ENCODE measurements at regions not wholly inside any gene's neighbourhood (a gene's known extent, or its start where the extent isn't known, plus 50 kb on each side); places are given as distances from the start of the nearest gene placed in this dataset.

DNA sequence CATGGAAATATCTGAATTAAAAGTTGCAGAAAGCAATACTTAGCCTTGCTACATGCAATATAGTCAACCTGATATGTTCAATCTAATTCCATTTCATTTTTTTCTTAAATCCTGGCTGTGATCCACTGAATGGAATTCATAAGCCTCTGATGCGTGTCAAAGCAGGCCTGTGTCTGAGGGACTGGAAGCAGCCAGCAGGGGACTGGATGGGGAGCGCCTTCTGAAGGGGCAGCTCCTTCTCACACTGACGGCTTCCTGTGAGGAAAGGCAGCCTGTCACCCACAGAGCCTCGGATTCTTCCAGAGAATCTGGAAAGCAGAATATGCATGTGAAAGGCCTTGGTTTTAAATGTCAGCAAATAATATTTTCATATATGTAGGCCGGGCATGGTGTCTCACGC is 73.5 kb downstream of the KCNF1 start:
- FAIRE-seq, result no peak
- DNase-seq (ENCODE audit: low spot score), result no peak

DNA sequence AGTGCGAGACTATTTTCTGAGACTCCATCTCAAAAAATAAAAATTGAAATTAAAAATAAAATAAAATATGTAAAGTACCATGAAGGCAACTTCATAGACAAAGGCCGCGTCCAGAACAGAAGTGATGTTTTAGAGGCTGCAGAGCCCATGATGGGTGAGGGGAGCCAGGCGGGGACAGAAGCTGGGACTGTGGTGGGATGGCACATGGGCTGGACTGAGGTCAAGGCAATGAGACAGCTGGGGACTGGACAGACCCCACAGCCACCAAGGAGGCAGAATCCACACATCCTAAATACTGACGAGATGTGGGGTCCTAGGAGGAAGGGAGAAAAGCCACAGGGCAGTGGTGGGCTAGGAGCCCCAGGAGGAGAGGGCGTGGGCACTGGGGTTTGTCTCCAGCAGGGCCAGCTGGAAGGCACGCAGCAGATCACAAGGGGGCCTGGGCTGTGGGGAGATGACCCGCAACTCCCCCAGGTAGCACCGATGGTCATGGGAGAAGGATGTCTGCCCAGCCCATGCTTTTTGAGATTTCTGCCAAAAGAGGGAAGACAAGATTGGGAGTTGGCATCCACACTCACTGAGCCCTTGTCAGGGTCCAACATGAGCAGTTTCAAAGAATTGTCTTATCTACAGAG is 74.3 kb downstream of the KCNF1 start:
- FAIRE-seq (no peak), DNase-seq (ENCODE audit: low spot score) (no peak)

DNA sequence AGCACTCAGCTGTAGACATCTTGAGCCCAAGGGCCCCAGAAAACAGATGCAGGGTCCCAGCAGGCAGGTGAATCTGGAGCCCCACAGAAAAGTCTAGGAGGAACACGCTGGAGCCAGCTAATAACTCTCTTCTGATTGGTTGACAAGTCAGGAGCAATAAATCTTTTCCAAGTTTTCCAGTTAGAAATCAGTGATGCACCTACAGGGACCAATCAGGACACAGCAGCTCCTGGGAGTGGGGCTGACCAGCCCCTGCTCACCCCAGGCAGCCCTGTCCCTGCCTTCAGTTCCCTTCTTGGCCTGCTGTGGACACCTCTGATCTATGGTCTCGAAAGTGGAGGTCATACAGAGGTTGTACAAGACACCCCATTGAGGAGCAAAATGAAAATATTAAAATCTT is 75.7 kb downstream of the KCNF1 start:
- no peak for DNase-seq (ENCODE audit: low spot score)
- FAIRE-seq, result no peak

DNA sequence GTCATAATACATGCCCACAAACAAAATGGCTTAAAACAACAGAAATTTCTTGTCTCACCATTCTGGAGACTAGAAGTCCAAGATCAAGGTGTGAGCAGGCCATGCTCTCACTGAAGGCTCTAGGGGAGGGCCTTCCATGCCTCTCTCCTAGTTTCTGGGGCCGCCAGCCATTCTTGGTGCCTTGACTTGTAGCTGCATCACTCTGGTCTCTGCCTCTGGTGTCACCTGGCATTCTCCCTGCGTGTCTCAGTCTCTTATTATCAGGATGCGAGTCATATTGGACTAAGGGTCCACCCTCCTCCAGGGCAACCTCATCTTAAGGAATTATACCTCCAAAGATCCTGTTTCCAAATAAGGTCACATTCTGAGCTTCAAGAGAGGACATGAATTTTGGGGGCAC is 76.1 kb downstream of the KCNF1 start:
- no peak for DNase-seq (ENCODE audit: low spot score)
- no peak for FAIRE-seq

DNA sequence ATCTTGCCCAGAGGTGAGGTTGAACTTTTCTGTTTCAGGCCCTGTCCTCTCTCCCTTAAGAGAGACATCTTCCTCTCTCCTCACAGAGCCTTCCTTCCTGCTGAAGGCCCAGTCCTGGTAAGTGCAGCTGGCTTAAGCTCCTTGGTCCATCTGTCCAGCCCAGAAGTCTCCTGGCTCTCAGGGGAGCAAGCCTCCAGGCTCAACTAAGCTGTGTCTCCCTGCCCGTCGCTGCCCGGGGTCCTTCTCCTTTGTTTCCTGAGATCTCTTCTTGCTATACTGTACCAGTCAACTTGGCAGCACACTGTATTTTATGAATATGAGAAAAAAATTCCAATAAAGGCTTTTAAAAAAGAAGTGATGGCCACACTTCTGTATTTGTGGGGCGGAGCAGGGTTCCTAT is 77.4 kb downstream of the KCNF1 start:
- DNase-seq (ENCODE audit: low spot score), result no peak
- FAIRE-seq, result no peak

DNA sequence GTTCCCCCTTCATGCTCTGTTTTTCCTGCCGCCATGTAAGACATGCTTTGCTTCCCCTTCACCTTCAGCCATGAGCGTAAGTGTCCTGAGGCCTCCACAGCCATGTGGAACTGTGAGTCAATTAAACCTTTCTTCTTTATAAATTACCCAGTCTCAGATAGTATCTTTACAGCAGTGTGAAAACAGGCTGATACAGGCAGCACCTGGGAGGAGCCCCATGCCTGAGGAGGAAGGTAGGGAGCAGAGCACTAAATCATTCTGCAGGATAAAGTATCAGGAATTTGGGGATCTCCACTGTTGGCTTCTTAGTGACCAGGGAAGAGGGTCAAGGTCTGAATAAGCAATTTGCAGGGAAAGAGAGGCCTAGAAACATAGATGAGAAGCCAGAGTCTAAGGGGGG is 78.0 kb downstream of the KCNF1 start:
- DNase-seq (ENCODE audit: low spot score), result no peak
- no peak for FAIRE-seq

DNA sequence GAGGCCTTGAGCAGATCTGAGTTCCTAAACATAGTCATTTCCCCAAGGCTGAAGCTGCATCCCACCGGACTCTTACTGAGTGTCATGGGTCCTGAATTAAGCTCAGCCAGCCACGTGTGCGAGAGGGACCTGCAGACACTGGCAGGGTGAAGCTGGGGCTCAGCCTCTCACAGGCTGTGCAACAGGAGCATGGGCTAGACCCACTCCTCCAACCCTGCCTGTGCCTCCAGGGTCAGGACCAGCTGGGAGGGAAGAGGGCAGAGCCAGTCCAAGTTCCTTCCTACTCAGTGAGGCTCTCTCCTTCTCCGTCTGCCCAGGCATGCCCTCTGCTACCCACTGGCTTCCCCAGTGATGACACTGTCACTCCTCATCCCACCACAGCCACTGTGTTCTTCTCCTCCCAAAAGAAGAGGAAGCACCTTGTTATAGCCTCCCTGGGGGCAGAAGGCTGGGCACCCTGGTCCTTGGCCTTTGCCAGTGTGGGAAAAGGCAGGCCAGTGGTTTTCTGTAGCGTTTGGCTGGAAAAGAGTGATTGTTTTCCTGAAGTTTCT is 78.9 kb downstream of the KCNF1 start:
- FAIRE-seq, result no peak

DNA sequence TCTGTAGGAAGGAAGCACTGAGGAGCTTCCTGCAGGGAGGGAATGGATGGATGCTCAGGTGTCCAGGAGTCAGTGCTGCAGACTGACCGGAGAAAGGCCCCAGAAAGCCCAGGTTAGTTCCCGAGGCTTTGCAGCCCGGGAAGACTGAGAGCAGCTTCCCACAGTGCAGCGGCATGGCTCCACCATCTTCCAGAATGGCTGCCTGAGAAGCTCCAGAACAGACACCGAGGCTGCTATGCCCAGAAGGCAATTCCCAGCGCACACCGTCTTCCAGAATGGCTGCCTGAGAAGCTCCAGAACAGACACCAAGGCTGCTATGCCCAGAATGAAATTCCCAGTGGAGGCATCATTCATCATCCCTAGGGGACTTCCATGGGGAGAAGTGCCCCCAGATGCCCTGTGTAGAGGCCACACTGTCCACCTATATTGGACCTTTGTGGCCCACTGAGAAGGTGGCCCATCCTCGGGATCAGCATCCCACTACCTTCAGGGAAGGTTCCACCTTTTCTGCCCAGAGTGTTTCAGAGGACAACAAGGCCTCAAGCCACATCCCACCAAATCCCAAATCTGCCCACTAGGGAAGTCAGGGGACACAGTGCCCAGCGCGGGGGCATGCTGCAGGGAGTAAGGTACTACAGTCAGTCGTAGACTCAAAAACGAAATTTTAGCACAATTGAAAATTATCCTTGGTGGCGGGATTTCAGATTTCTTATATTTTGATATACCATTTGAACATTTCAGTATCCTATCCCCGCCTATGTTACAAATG is 80.5 kb downstream of the KCNF1 start:
- FAIRE-seq (no peak), DNase-seq (ENCODE audit: low spot score) (no peak)

More for the DNA sequence above, 78.9 kb downstream of the KCNF1 start:
- no peak for DNase-seq (ENCODE audit: low spot score)

DNA sequence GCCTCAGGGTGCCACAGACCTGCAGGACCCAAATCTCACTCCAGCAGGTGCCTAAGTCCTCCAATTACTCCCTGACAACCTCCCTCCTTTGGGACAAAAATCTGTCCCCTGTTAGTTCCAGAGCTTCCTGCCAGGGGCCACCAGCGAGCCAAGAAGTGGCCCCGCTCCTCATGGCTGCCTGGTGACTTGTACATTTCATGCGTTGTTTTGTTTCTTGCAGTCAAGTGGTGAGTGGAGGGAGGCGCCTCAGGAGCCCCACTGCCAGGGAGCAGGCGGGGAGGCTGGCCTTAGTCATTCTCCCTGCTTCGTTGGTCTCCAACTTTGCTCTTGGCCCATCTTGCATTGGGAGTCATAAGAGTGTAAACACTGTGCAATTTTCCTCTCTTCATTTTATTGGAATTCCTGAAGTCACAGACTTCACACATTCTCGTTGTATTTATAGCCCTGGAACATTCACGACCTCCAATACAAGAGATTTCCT is 81.3 kb downstream of the KCNF1 start:
- FAIRE-seq (peak; percentile 78), DNase-seq (ENCODE audit: low spot score) (peak; percentile 63)

DNA sequence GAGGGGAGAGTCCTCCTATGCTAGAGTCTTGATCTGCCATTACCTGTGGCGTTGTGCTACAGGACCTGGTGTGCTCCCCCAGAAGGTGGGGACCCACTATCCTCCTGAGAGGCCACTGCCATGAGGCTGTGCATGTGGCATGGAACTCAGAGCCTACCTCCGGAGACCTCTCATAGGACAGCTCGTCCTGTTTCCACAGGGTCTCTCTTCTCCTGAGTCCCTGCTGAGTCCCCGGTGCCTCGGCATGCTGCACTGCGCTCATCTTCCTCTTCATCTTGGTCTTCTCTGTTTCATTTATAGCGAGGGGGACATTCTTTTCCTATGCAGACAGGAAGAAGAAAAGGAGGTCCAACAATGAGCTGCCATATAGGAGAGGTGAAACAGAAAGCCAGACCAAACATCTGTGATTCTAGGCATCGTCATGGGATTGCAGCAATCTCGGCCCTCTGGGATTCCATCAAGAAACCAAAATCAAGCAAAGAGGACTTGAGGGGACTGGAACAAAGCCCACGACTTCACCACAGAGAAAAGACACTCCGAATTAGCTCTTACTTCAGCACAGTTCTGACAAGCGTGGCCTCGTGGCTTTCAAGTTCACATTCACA is 83.7 kb downstream of the KCNF1 start:
- no peak for FAIRE-seq
- no peak for DNase-seq (ENCODE audit: low spot score)

DNA sequence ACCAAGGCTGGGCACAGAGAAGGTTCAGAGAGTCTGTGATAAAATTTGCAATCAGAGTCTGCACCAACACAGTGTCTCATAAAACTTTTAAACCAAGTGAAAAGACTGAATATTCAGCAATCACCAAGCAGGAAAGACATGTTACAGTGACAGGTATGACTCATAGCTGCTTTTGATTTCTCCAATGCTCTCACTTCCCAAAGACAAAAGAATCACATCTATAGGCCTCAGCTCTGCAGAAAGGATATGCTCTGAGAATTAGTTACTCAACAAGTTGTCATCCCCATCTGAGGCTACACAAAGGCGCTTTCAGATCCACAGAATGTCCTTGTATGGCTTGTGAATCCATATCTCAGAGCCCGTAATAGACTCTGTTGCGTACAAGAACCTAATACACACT is 92.5 kb downstream of the KCNF1 start:
- DNase-seq (ENCODE audit: low spot score), result peak; percentile 43
- FAIRE-seq, result no peak

DNA sequence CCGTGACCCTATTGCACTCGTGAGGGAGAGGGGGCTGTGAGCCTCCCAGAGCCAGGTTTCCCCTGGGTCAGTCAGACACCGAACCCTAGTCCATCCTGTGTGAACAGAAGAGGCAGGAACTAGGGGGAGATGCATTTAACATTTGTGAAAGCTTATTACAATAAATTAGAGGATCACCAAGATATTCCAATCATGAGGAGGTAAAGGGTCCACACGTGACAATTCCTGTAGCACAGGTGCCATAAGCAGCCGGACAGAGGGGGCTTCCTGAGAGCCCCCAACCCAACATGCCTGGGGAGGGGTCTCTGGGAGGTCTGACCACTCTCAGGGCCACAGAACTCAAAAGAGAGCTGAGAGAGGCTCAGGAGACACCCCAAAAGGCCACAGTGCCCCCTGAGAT is 93.3 kb downstream of the KCNF1 start:
- no peak for FAIRE-seq
- no peak for DNase-seq (ENCODE audit: low spot score)

DNA sequence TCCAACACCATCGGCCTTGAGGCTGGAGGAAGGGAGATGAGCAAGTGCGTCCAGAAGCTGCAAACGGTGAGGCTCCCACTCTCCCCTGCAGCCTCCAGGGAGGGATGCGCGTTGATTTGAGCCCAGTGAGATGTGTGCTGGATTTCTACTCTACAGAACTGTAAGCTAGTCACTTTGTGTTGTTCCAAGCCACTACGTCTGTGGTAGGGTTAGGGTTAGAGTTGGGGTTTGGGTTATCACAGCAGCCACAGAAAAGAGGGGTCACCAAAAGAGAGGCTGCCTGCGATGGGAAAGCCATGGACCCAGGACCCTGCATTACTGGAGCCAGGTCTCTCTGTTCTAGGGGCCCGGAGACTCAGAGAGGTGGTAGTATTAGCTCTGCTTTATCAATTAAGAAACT is 94.5 kb downstream of the KCNF1 start:
- FAIRE-seq, result no peak
- DNase-seq (ENCODE audit: low spot score), result no peak

DNA sequence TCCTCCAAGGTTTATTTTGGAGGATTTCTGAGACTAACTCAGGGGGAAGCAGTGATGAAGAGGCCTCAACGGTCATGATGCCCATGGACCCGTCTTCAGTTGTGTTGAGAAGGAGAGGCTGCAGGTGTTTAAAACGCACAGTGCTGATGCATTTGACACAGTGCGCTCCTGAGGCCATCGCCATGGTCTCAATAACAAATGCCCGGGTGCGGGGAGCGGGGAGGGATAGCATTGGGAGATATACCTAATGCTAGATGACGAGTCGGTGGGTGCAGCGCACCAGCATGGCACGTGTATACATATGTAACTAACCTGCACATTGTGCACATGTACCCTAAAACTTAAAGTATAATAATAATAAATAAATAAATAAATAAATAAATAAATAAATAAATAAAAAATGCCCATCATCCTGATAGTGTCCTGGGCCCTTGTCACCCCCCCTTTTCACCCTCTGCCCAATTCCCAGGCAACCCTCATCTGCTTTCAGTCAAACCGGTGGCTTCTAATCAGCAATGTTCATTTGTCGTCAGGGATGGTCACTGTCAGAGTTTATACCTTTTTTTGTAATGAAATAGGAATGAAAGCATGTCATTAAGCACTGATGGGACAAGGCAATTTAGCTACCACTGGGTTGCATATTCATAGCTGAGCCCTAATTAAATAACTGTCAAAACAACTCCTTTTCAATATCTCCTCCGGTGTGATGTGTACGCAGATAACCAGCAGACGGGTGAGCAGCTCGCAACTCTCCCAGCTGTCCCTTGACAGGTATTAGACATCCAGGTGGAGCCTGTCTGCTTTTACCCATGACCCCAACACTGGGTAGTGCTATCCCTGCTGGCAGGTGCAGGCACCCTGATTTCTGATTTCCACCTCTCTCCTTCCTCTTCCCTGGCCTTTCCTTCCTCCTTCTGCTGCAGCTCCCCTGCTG is 95.9 kb downstream of the KCNF1 start:
- DNase-seq (ENCODE audit: low spot score), result no peak
- no peak for FAIRE-seq

DNA sequence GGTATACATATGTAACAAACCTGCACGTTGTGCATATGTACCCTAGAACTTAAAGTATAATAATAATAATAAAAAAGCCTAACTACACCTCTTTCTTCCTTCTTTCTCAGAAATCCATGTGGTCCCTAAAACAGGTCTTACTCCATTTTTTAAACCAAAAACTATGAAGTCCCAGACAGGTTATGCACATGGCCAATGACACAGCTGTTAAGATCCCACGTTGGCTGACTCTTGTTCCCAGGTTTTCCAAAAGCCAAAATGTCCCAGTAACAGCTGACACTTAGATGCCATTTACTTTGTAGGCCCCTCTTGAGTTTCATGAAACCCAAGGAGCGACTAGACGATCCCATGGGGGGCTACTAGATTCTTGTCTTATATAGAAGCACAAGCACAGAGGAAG is 97.0 kb downstream of the KCNF1 start:
- FAIRE-seq (no peak), DNase-seq (ENCODE audit: low spot score) (no peak)

DNA sequence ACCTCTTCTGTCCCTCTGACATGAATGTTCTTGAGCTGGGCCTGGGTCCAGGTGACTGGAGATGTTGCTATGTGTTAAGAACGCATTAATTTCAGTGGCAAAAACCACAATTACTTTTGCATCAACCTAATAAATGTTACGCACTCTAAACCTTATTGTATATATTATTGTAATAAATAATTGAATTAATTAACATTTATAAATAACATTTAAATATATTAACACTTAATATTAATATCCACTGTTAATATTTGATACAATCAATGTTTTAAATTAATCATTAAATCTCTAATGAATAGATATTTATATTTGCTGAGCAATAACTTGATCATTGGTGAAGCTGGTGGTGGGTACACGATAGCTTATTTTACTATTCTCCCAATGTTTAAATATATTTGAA is 97.4 kb downstream of the KCNF1 start:
- FAIRE-seq, result no peak
- DNase-seq (ENCODE audit: low spot score), result no peak

DNA sequence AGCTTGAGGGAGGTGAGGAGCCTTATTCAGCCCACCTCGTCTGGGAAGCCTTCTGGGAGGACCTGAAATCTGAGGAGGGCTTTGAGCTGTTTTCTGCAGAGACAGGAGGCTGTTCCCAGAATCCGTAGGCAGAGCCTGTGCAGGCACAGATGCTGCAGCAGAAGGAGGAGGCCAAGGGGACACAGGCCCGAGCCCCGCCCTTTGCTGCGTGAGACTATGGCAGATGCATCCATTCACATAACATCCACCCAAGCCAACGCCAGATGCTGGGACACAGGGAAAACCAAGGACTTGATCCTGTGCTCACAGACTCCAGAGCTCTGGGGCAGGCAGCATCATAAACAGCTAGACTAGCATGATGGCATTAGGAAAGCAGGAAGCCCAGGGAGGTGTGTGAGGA is 98.2 kb downstream of the KCNF1 start:
- DNase-seq (ENCODE audit: low spot score) (no peak), FAIRE-seq (no peak)

DNA sequence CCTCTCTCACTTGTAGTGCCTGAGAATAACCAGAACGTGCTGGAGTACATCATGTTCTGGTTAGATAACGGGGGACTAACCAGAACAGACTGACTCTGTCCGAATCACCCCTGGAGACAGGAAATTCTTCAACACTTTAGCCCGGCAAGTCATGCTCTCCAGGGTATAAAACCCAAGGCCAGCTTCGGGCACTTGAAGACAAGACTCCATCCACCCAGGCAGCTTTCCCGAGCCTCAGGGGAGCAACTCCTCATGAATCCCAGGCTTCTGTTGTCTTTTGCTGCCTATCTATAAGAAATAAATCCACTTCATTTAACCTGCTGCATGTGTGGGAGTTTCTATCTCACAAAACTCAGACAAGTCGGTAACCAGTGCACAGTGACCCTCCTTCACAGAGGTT is 99.6 kb downstream of the KCNF1 start:
- FAIRE-seq (no peak), DNase-seq (ENCODE audit: low spot score) (no peak)

DNA sequence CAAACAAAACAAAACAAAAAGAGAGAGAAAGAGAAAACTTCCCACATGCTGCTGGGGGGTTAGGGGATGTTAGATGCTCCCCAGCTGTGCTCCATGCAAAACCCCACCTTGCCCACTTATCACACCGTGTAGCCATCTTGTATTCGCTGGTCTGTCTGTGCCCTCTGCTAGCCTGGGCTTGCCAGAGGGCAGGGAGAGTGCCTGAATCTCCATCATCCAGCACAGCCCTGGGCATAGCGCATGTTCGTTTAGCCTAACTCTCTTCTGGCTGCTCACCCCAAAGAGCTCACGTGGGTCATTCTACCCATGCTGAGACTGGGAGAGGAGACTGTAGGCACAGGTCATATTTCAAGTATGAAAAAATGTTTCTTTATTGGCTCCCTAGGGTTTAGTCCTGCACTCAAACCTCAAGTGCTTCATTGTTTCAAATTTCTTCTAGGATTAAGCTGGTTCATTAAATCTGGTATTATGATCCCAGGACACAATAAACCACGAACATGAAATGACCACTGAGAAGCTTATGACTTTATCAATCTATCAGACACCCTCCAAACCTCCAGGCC is 100.5 kb downstream of the KCNF1 start:
- FAIRE-seq, result no peak
- DNase-seq (ENCODE audit: low spot score), result no peak

DNA sequence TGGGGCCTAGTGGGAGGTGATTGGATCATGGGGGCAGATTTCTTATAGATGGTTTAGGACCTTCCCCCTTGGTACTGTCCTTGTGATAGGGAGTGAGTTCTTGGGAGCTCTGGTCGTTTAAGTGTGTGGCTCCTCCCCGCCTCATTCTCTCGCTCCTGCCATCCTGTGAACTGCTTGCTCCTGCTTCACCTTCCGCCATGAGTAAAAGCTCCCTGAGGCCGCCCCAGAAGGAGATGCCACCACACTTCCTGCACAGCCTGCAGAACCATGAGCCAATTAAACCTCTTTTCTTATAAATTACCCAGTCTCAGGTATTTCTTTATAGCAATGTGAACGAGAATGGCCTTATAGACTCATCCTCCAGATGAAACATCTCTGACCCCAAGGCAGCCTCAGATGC is 101.5 kb downstream of the KCNF1 start:
- no peak for DNase-seq (ENCODE audit: low spot score)

DNA sequence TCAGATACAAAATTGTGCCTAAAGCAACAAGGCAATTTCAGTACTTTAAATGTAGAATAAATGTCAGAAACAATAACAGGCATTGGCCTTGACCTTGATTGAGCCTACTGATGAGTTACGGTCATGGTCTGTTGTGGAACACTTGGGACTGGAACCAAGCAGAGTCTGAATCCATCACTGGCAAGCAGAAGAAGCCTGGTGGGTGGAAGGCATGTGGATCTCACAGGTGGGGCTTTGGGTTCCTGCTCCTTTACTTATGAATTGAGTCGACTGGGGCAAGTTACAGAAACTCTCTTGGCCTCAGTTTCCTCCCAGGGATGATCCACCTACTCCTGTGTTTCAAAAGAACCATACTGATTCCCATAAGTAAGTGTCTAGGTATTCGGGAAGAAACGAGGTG is 102.3 kb downstream of the KCNF1 start:
- FAIRE-seq (no peak), DNase-seq (ENCODE audit: low spot score) (no peak)

More for the DNA sequence above, 101.5 kb downstream of the KCNF1 start:
- no peak for FAIRE-seq
